ENCODE measurements at regions not wholly inside any gene's neighbourhood (a gene's known extent, or its start where the extent isn't known, plus 50 kb on each side); places are given as distances from the start of the nearest gene placed in this dataset.

- TF ChIP-seq, protein P1, sequence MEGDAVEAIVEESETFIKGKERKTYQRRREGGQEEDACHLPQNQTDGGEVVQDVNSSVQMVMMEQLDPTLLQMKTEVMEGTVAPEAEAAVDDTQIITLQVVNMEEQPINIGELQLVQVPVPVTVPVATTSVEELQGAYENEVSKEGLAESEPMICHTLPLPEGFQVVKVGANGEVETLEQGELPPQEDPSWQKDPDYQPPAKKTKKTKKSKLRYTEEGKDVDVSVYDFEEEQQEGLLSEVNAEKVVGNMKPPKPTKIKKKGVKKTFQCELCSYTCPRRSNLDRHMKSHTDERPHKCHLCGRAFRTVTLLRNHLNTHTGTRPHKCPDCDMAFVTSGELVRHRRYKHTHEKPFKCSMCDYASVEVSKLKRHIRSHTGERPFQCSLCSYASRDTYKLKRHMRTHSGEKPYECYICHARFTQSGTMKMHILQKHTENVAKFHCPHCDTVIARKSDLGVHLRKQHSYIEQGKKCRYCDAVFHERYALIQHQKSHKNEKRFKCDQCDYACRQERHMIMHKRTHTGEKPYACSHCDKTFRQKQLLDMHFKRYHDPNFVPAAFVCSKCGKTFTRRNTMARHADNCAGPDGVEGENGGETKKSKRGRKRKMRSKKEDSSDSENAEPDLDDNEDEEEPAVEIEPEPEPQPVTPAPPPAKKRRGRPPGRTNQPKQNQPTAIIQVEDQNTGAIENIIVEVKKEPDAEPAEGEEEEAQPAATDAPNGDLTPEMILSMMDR (IDR thresholded peaks at IDR 0.05) = no peak
- TF ChIP-seq EP300 (IDR thresholded peaks at IDR 0.05) = no peak
Measured at GRCh38 chr1:112070677-112071076, 81.2 kb upstream of the KCND3 start.

Data from suprapubic skin (tissue), 3 donors.